K562 (cell line): ENCODE measurements at regions not wholly inside any gene's neighbourhood (a gene's known extent, or its start where the extent isn't known, plus 50 kb on each side); places are given as distances from the start of the nearest gene placed in this dataset.

Experiments
- ATAC-seq: fragments of 200-7000 bp; cut with Tn5 transposase; 3 replicates; pipeline ENCODE4 v1.9.1; 2020; ENCODE audit warnings: moderate library complexity
- BruUV-seq: library from RNA; stranded (reverse); fragments of 400-500 nt; replicated peaks from 2 replicates; lab custom pipeline; 2021; lab: Mats Ljungman, UMichigan
- CTCF ChIA-PET: fragments of 300-600 bp; formaldehyde crosslinking; extraction: SDS; loops from one replicate; lab custom pipeline; 2021; ENCODE audit warnings: low intra/inter-chr PET ratio; lab: Yijun Ruan, JAX
- POLR2A ChIA-PET: fragments of 300-600, 350-650 bp; sonication (Branson Sonifier 250); formaldehyde crosslinking; extraction: SDS; loops from one replicate; lab custom pipeline; 2021; ENCODE audit warnings: antibody characterized with exemption, inconsistent platforms; lab: Yijun Ruan, JAX
- DNase-seq, 4 experiments: peaks; one replicate each; pipeline versions ENCODE4 v3.0.0 to v3.0.0-alpha.2; 2011 to 2018; ENCODE audit warnings: low spot score in 3 of 4, mixed read lengths in 3 of 4; ENCODE audit errors: extremely low read depth in 1 of 4
- FAIRE-seq: peaks from 2 replicates; lab custom pipeline; 2011; peaks lifted over from hg19 to GRCh38; lab: Jason Lieb, UNC
- H2AFZ ChIP-seq: 2 replicates; pipeline ENCODE4 v1.6.0; 2011; ENCODE audit warnings: low read depth, low read length, control low read depth, inconsistent platforms
- H3K27ac ChIP-seq: fragments of 200-600 bp; 3 replicates; pipeline ENCODE4 v1.8.0; 2011; ENCODE audit warnings: low read depth, mild to moderate bottlenecking, control low read depth, inconsistent platforms, low read length, moderate library complexity, mixed read lengths; ENCODE audit errors: extremely low read depth
- H3K27me3 ChIP-seq, 2 experiments: fragments of 300-600 bp in 1 of 2; 2 replicates in 1 of 2; 3 replicates in 1 of 2; pipeline versions ENCODE4 v1.6.0 to v1.8.0; 2011; ENCODE audit warnings: inconsistent platforms in 2 of 2, low read length in 2 of 2, mild to moderate bottlenecking in 1 of 2, mixed read lengths in 1 of 2, moderate library complexity in 1 of 2; ENCODE audit not compliant: control insufficient read depth in 2 of 2, insufficient read depth in 2 of 2
- H3K36me3 ChIP-seq: fragments of 300-600 bp; 3 replicates; pipeline ENCODE4 v1.8.0; 2011; ENCODE audit warnings: mild to moderate bottlenecking, low read length, inconsistent platforms; ENCODE audit not compliant: control insufficient read depth, insufficient read depth
- H3K4me1 ChIP-seq, 2 experiments: fragments of 200-600 bp in 1 of 2; replicated peaks in 1 of 2; 2 replicates in 1 of 2; 3 replicates in 1 of 2; pipeline versions ENCODE4 v1.5.1 to v1.8.0; 2011; ENCODE audit warnings: inconsistent platforms in 2 of 2, low read length in 2 of 2, mild to moderate bottlenecking in 1 of 2, mixed read lengths in 1 of 2, moderate library complexity in 1 of 2; ENCODE audit not compliant: control insufficient read depth in 2 of 2, insufficient read depth in 2 of 2
- H3K4me2 ChIP-seq: 2 replicates; pipeline ENCODE4 v1.6.1; 2011; ENCODE audit warnings: low read length, control low read depth, inconsistent platforms, mixed read lengths; ENCODE audit not compliant: insufficient read depth
- H3K4me3 ChIP-seq: fragments of 200-600 bp; sonication (generic), shearing (Covaris generic); 2 replicates; pipeline ENCODE4 v1.5.1; 2016; ENCODE audit warnings: control low read depth, inconsistent platforms
- H3K79me2 ChIP-seq: fragments of 200-600 bp; 3 replicates; pipeline ENCODE4 v1.8.0; 2011; ENCODE audit warnings: low read length, inconsistent platforms; ENCODE audit not compliant: control insufficient read depth, insufficient read depth
- H3K9ac ChIP-seq, 2 experiments: 2 replicates each; pipeline versions ENCODE4 v1.6.0 to v1.6.1; 2011; ENCODE audit warnings: low read depth in 2 of 2, low read length in 2 of 2, control low read depth in 1 of 2, inconsistent platforms in 1 of 2, mild to moderate bottlenecking in 1 of 2, mixed read lengths in 1 of 2; ENCODE audit not compliant: insufficient read depth in 1 of 2
- H3K9me1 ChIP-seq: one replicate; pipeline ENCODE4 v1.6.0; 2011; ENCODE audit warnings: inconsistent platforms, mild to moderate bottlenecking, low read length, moderate library complexity; ENCODE audit not compliant: control insufficient read depth, insufficient read depth
- H3K9me3 ChIP-seq: replicated peaks from 2 replicates; pipeline ENCODE4 v1.5.1; 2011; ENCODE audit warnings: low read depth, low read length, inconsistent platforms; ENCODE audit not compliant: control insufficient read depth, insufficient read depth
- H4K20me1 ChIP-seq: replicated peaks from 2 replicates; pipeline ENCODE4 v1.6.1; 2011; ENCODE audit warnings: low read length, inconsistent platforms, mixed read lengths; ENCODE audit not compliant: control insufficient read depth, insufficient read depth
- BRCA1 ChIP-seq, 2 experiments: fragments of 450-650 bp in 1 of 2; sonication (generic) in 1 of 2; formaldehyde crosslinking in 1 of 2; IDR thresholded peaks; 2 replicates each; pipeline versions ENCODE4 v1.5.0 to v1.6.1; 2017 to 2020; ENCODE audit warnings: mild to moderate bottlenecking in 1 of 2, missing genetic modification reagents in 1 of 2
- CBX3 ChIP-seq, 2 experiments: IDR thresholded peaks; 1 replicate in 1 of 2; 2 replicates in 1 of 2; pipeline ENCODE4 v1.6.1; 2012; ENCODE audit warnings: inconsistent platforms in 2 of 2, low read length in 2 of 2, borderline replicate concordance in 1 of 2, control low read depth in 1 of 2
- ELF1 ChIP-seq: fragments of 200-800 bp; sonication (Bioruptor generic); IDR thresholded peaks from 2 replicates; pipeline ENCODE4 v1.6.1; 2016; ENCODE audit warnings: missing genetic modification characterization, missing compliant biosample characterization
- FOXJ3 ChIP-seq: sonication (generic); formaldehyde crosslinking; IDR thresholded peaks from 2 replicates; pipeline ENCODE4 v1.4.0; 2020; ENCODE audit warnings: mild to moderate bottlenecking, missing genetic modification reagents
- MED1 ChIP-seq: sonication (generic); formaldehyde crosslinking; IDR thresholded peaks from 2 replicates; pipeline ENCODE4 v1.8.1; 2023; ENCODE audit warnings: missing genetic modification reagents, borderline replicate concordance
- PHF21A ChIP-seq: fragments of 450-650 bp; IDR thresholded peaks from 2 replicates; pipeline ENCODE4 v1.6.1; 2017; ENCODE audit warnings: low read depth, borderline replicate concordance
- RBM14 ChIP-seq: fragments of 200-400 bp; formaldehyde crosslinking; IDR thresholded peaks from 2 replicates; pipeline ENCODE4 v1.6.1; 2018; ENCODE audit warnings: low read depth, mild to moderate bottlenecking, low read length, moderate library complexity, borderline replicate concordance; ENCODE audit not compliant: insufficient read depth
- RFX1 ChIP-seq: fragments of 450-650 bp; IDR thresholded peaks from 2 replicates; pipeline ENCODE4 v1.6.1; 2016; ENCODE audit warnings: mild to moderate bottlenecking, moderate library complexity
- TGIF2 ChIP-seq: sonication (generic); formaldehyde crosslinking; IDR thresholded peaks from 2 replicates; pipeline ENCODE4 v1.8.1; 2022; ENCODE audit warnings: mild to moderate bottlenecking, missing genetic modification reagents, moderate library complexity
- ZBTB5 ChIP-seq: fragments of 450-650 bp; IDR thresholded peaks from 2 replicates; pipeline ENCODE4 v1.6.1; 2017; ENCODE audit warnings: antibody characterized with exemption
- ZNF175 ChIP-seq: fragments of 200-800 bp; sonication (Bioruptor generic); IDR thresholded peaks from 2 replicates; pipeline ENCODE4 v1.6.1; 2016; ENCODE audit warnings: low read depth, mild to moderate bottlenecking, missing genetic modification characterization, missing compliant biosample characterization
- ZNF436 ChIP-seq: fragments of 250-450, 450-650 bp; sonication (Bioruptor Pico); formaldehyde crosslinking; IDR thresholded peaks from 2 replicates; pipeline ENCODE4 v1.7.0; 2020; ENCODE audit warnings: mild to moderate bottlenecking
- WGBS: fragments of 100-300 bp; shearing (Covaris generic); methylation state at CpG from one replicate; pipeline ENCODE4 v1.1.6; 2016; ENCODE audit warnings: low coverage, mixed read lengths; ENCODE audit not compliant: insufficient coverage; ENCODE audit errors: missing lambda C conversion rate; 5-methylcytosine and 5-hydroxymethylcytosine counted together
- in situ Hi-C: fragments of 300-500 bp; cut with MboI; formaldehyde crosslinking; loops from 4 replicates; pipeline ENCODE4 v1.15.0; 2018; ENCODE audit warnings: inconsistent platforms, mixed read lengths
- intact Hi-C: fragments of 100-400 bp; cut with micrococcal nuclease; formaldehyde crosslinking; loops from 2 replicates; pipeline ENCODE4 v1.14.2; 2022
- TF ChIP-seq, protein P1 (sequence below): sonication (generic); formaldehyde crosslinking; IDR thresholded peaks from 2 replicates; pipeline ENCODE4 v1.8.0; 2023; ENCODE audit warnings: missing genetic modification reagents, mild to moderate bottlenecking, borderline replicate concordance

DNA sequence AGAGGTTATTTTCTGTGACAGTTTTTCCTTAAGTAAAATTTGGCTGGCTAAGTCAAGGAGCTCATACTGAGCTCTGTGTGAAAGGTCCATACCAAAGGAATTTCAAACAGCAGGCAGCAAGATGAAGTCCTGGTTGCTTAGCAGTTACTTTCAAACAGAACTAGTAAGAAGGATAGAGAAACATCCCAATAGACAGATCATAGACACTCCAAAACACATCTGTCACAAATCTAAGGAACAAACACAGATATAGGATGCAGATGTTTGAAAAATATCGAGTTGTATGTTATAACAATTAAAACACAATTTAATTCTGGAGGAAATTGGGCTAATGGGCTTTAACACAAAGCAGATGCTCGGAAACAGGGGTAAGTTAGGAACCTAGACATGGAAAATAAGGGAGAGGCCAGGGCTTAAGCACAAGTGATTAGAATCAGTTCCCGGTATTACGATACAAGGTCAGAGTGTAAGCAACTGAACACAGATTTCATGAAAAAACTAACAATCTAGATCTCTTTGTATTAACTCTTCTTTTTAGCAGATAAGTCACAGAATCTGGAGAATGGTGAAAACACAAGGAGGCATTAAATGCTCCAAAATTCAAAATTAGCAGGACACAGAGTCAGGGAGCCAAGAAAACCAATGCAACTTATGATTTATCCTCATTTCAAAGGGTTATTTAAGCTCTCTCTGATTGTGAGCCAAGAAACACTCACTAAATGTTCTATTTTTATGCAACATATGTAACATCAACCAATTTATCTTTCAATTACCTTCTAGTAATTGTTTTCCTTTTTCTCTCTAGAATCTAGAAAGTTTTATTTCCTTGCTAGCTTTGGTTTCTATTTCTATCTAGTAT lies 1992.9 kb upstream of the PCDH20 start:
- no peaks in the 10 kb centered on the region for H3K36me3 ChIP-seq
- ChIA-PET POLR2A (no interaction called here), CTCF (no interaction called here)
- 0% methylated on average over 2 of the region's 4 CpGs for WGBS
- no peak overlapping the region for H3K4me3 ChIP-seq
- no peaks in the 10 kb centered on the region for H3K79me2 ChIP-seq
- DNase-seq (no peak), ATAC-seq (no peak), FAIRE-seq (no peak)
- H3K27me3 ChIP-seq: no peaks in the 10 kb centered on the region
- intact Hi-C loops: no loop called here
- TF ChIP-seq ELF1 (tag): no peak
- no peak for TF ChIP-seq ZBTB5
- TF ChIP-seq BRCA1 (IDR thresholded peaks at IDR 0.05): no peak
- TF ChIP-seq BRCA1 (CRISPR knock-in tag; IDR thresholded peaks at IDR 0.05): no peak
- TF ChIP-seq TGIF2 (CRISPR knock-in tag): no peak
- TF ChIP-seq MED1 (CRISPR knock-in tag): no peak
- TF ChIP-seq ZNF436 (CRISPR knock-in tag): no peak
- no peak for TF ChIP-seq ZNF175 (CRISPR knock-in tag)
- TF ChIP-seq PHF21A: no peak
- no peak for TF ChIP-seq RFX1
- TF ChIP-seq FOXJ3 (CRISPR knock-in tag): no peak
- TF ChIP-seq, protein P1, sequence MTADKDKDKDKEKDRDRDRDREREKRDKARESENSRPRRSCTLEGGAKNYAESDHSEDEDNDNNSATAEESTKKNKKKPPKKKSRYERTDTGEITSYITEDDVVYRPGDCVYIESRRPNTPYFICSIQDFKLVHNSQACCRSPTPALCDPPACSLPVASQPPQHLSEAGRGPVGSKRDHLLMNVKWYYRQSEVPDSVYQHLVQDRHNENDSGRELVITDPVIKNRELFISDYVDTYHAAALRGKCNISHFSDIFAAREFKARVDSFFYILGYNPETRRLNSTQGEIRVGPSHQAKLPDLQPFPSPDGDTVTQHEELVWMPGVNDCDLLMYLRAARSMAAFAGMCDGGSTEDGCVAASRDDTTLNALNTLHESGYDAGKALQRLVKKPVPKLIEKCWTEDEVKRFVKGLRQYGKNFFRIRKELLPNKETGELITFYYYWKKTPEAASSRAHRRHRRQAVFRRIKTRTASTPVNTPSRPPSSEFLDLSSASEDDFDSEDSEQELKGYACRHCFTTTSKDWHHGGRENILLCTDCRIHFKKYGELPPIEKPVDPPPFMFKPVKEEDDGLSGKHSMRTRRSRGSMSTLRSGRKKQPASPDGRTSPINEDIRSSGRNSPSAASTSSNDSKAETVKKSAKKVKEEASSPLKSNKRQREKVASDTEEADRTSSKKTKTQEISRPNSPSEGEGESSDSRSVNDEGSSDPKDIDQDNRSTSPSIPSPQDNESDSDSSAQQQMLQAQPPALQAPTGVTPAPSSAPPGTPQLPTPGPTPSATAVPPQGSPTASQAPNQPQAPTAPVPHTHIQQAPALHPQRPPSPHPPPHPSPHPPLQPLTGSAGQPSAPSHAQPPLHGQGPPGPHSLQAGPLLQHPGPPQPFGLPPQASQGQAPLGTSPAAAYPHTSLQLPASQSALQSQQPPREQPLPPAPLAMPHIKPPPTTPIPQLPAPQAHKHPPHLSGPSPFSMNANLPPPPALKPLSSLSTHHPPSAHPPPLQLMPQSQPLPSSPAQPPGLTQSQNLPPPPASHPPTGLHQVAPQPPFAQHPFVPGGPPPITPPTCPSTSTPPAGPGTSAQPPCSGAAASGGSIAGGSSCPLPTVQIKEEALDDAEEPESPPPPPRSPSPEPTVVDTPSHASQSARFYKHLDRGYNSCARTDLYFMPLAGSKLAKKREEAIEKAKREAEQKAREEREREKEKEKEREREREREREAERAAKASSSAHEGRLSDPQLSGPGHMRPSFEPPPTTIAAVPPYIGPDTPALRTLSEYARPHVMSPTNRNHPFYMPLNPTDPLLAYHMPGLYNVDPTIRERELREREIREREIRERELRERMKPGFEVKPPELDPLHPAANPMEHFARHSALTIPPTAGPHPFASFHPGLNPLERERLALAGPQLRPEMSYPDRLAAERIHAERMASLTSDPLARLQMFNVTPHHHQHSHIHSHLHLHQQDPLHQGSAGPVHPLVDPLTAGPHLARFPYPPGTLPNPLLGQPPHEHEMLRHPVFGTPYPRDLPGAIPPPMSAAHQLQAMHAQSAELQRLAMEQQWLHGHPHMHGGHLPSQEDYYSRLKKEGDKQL (CRISPR knock-in tag): no peak
- no peak for TF ChIP-seq RBM14
- TF ChIP-seq CBX3 (IDR thresholded peaks at IDR 0.05; ENCODE audit: borderline replicate concordance in 1 of 2, low read length in 2 of 2): no peak
- H3K9ac ChIP-seq: no peak overlapping the region
- no peaks in the 10 kb centered on the region for H3K9me3 ChIP-seq
- H3K4me2 ChIP-seq: no peak overlapping the region
- no peak overlapping the region for H3K27ac ChIP-seq
- no peaks in the 10 kb centered on the region for H4K20me1 ChIP-seq
- in situ Hi-C loops: no loop called here
- no peaks in the 10 kb centered on the region for H3K9me1 ChIP-seq
- no peaks in the 10 kb centered on the region for H3K4me1 ChIP-seq
- no peak overlapping the region for H2AFZ ChIP-seq
- BruUV-seq: no TSS peak
